Stimulated activated CD4-positive, alpha-beta T cell treated with anti-CD3 and anti-CD28 coated beads, Interleukin-12 subunit alpha, Interleukin-12 subunit beta, amount 100 ng/mL, for 24 hours (primary cell): ENCODE measurements at regions not wholly inside any gene's neighbourhood (a gene's known extent, or its start where the extent isn't known, plus 50 kb on each side); places are given as distances from the start of the nearest gene placed in this dataset.

Experiments
- DNase-seq, 2 experiments: peaks; one replicate each; pipeline ENCODE4 v3.0.0-alpha.2; 2020; ENCODE audit warnings: low read depth in 2 of 2

GRCh38 chr6:113636357-113636824 lies 220.8 kb upstream of the MARCKS start:
- DNase-seq = no peak

DNA sequence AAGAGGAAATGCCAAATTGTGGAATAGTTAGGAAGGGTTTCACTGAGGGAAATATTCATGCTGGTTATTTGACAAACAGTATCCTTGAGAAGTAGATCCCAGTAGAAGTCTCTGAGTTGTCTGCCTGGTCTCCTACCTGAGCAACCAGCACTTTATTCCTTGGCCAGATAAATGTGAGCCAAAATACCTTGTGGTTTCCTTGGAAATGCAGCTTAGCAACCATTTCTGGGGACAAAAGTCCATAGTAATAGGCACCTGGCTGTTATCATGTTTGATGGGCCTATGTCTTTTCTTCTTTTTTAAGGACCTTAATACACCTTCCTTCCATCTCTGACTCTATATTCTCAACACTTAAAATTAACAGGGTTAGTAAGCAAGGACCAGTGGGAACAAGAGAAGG lies 217.1 kb upstream of the MARCKS start:
- no peak for DNase-seq

DNA sequence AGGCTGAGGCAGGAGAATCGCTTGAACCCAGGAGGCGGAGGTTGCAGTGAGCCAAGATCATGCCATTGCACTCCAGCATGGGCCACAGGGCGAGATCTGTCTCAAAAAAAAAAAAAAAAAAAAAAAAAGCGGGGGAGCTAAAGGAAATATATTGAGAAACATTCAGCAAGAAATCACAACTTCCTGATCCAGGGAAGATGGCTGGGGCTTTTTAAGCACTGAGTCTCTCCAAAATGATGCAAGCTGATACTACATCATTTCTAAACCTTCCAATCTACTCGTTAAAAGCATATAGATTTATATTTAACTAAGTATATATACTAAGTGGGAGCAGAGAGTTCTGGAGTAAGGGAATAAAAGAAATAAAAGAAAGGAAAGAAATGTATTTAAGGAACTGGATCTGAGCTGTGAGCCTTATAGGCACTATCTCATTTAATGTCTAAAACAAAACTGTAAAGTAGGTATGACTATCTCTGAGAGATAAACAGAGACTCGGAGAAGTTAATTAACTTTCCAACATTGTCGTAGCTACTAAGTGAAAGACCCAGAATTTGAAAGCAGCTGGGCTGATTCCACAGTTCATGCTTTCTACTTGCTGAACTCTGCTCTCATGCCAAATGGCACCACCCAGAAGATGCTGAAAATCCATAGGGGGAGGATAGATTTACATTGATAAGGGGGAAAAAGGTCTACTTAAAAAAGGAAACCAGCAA lies 215.0 kb upstream of the MARCKS start:
- no peak for DNase-seq

GRCh38 chr6:113642714-113643406 lies 214.3 kb upstream of the MARCKS start:
- DNase-seq = no peak

DNA sequence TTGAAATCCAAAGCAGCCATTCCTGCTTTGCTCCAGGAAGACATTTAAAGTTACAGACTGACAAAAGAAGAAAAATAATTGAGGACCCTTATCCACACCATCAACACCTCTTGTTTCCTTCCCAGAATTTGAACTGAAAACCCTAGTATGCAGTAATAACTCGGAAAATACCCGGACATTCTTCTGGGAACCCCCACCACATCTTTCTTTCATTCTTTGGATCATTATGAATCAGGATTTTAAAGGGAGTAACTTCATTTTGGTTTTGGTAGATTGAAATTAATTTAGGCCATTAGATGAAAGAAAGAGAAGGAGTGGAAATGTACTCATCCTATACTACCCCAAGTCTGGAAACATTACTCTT lies 213.8 kb upstream of the MARCKS start:
- no peak for DNase-seq

DNA sequence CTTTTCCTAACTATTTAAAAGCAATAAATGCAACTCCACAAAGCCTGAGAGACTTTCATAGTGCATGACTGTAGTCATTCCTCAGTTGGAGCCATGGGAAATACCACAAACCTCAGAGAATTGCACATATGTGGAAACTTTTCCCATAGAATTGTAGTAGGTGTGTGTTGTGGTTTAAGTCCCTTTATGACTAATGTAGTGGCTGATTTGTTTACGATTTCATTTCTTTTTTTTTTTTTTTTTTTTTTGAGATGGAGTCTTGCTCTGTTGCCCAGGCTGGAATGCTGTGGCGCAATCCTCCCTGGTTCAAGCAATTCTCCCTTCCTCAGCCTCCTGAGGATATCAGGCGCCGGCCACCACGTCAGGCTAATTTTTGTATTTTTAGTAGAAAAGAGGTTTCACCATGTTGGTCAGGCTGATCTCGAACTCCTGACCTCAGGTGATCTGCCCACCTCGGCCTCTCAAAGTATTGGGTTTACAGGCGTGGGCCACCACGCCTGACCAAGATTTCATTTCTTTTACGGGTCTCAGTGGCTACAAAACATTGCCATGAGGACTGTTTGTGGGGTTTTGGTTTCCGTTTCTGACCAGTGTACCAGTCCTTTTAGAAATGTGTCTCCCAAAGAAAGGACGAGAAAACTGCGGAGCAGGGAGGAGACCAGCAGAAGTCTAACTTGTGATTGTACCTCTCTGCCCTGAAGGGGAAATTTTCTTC lies 212.1 kb upstream of the MARCKS start:
- DNase-seq = no peak

DNA sequence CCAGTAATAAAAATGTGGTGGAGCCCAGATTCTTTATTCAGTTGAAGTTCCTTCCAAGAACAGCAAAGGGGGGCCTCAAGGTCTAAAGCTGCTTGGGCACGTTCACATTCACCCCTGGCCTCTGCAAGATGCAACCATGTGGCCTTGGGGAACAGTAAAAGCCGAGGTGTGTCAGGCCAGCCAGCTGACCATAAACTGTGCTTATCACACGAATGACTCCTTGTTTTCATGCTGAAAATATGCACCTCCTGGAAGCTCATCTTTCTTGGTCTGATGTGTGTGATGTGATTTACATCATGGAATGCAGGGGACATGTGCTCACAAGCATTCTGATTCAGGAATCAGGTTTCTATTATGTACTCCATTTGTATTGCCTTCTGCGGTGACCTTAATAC lies 211.6 kb upstream of the MARCKS start:
- no peak for DNase-seq

DNA sequence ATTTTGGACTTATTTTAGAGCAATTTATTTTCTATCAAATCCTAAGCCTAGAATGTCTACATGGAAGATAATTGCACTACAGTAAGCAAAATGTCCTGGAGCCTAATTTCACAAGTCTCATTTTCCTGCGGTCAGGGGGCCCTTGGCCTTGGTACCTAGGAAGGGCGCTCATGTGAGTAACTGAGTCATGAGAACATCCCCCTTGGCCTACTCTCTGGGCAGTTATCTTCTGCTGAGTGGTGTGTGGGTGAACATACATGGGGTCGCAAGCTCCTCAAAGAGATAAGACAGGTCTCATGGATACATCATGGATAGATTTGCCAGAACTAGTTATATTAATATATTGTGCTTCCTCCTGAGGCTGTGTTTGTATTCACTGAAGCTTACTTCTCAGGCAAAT lies 211.2 kb upstream of the MARCKS start:
- no peak for DNase-seq

DNA sequence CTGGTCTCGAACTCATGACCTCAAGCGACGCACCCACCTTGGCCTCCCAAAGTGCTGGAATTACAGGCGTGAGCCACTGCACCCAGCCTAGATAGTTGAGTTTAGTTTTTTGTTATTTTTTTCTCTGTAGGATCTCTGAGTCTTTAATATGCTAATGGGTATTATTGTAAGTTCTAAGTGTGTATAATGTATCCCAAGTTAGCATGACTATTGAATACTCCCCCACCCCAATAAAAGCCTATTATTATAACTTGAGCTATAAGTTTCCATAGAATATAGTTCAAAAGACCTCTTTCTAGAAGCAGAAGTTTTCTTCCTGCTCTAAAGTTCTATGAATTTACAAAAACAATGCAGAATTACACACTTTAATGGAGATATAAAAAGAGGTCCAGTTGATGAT lies 210.4 kb upstream of the MARCKS start:
- no peak for DNase-seq

- DNase-seq = no peak
Observed at GRCh38 chr6:113647143-113647889, 209.8 kb upstream of the MARCKS start.

- no peak for DNase-seq
Observed at GRCh38 chr6:113648698-113649097, 208.4 kb upstream of the MARCKS start.

DNA sequence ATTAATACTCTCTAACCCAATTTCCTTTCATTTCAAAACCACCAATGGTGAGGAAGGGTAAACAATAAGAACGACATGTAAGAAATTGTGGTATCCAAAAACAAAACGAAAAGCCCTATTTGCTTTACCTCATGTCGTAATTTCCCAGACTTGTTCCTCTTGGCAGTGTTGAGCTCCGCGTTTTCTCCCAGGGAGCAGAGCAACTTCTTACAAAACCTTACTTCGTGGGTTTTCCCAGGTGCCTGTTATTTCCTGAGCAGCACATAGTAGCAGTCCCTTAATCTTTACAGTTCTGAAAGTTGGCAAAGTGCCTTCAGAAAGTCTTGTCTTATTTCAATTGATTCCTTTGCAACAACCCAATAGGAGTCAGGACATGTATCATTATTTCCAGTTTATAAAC lies 207.9 kb upstream of the MARCKS start:
- no peak for DNase-seq

DNA sequence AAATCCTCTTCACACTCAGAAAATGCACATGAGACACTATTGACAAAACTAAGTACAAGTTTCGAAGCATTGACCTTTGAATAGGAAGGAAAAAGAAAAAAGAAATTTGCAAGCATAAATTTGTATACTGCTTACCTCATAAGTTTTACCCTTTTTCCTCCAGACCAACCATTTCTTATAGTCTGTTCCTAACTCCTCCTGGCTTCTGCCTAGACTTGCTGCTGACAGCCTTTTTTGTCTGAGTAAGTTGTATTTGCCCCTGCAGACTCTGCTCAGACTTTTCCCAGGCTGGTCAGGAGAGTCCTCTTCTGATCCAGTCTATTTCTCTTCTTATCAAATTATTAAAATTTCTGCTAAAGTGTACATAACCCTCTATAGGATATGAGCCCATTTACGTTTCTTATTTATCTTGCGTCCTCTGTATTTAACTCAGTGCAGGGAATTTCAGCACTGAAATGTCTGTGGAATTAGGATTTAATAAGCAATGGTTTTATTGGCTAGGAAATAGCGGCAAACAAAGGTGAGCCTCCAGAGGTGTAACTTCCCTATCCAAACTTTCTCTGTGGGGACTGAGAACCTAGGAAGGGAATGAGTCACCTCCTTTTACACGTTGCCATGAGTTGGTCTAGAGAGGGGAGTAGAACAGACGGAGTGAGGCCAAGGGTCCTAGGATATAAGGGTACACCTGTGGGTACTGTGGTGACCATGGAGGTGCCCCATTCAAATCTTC lies 207.1 kb upstream of the MARCKS start:
- DNase-seq = no peak

DNA sequence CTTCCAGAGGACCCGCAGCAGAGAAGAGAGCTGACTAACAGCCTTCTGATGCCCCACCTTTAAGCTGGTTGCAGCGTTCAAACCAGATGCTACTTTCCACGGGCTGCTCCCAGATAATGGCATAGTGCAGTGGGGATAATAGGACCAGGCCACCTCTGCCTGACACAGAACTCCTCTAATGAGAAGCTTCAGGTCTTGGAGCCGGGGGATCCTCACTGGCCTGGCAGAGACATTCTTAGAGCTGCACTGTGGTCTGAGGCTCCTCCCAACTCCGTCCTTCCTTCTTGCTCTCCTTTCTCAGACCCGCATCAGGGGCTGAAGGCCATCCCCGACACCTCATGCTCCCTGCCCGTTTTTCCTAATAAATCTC lies 206.6 kb upstream of the MARCKS start:
- no peak for DNase-seq

DNA sequence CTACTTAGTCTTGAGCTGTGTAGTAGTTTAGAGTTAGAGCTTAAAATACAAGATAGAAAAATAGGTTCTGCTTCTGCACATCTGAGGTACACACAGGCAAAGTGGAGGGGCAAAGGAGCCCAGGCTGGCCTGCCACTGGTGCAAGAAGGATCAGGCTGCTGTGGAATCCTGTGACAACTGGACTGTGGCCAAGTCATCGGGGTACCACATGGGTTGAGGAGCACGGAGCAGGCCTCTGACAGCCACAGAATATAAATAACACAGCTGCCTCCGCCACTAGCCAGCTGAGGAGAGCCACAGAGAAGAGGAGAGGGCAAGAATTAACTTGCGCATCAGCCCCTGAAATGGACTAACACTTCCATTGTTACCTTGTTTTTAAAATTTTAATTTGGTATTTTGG lies 206.0 kb upstream of the MARCKS start:
- no peak for DNase-seq

- no peak for DNase-seq
Observed at GRCh38 chr6:113651920-113652319, 205.2 kb upstream of the MARCKS start.

DNA sequence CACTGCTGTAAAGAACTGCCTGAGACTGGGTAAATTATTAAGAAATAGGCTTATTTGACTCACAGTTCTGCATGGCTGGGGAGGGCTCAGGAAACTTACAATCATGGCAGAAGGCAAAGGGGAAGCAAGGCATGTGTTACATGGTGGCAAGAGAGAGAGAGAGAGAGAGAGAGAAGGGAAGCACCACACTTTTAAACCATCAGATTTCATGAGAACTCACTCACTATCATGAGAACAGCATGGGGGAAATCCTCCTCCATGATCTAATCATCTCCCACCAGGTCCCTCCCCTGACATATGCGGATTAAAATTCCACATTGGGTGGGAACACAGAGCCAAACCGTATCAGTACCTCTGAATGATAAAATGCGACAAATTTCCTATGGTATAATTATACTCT lies 203.9 kb upstream of the MARCKS start:
- DNase-seq = no peak

DNA sequence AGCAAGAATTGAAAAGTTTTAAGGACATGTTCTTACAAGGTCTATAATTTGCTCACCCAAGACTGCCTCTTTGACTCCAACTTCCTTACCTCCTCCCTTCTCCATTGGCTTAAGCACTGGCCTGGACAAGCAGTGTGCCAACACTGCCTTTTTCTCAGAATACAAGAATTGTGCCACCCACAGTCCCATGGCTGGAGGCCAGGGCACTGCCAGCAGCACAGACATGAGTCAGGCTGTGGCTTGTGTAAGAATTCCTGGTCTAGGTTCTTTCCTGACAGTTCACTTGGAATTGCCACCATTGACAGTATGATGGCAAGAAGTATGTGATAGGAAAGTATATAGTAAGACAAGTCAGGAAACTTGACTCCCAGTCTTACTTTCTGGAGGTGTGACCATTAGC lies 202.7 kb upstream of the MARCKS start:
- DNase-seq = no peak

DNA sequence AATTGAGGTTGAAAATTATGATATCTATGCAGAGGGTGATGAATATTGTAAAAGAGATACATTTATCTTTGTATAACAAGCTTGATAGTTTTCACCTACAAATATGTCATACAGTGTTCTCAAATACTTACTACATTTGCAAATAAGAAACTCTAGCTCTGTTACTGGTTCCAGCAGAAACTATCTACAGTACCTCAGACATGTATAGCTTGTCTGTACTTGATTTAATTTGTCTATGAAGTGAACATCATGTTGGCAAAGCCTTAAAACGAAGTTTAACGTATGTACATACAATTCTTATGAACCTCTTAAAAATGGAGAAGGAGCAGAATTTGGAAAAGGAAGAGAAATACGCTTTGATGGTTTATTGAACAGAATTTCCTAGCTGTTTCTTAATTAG lies 201.4 kb upstream of the MARCKS start:
- no peak for DNase-seq

GRCh38 chr6:113659762-113660404 lies 197.3 kb upstream of the MARCKS start:
- no peak for DNase-seq

DNA sequence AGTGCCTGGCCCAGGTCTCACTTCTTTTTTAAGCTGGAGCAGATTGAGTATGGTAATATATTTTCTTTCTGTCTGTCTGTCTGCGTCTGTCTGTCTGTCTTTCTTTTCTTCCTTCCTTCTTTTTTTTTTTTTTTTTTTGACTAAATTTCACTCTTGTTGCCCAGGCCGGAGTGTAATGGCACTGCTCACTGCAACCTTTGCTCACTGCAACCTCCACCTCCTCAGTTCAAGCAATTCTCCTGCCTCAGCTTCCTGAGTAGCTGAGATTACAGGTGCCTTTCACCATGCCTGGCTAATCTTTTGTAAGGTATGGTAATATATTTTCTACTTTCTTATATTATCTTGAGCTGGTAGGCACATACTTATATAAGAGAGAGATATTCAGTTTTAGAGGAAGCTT lies 196.3 kb upstream of the MARCKS start:
- DNase-seq = no peak
